H1 (cell line): ENCODE measurements at regions not wholly inside any gene's neighbourhood (a gene's known extent, or its start where the extent isn't known, plus 50 kb on each side); places are given as distances from the start of the nearest gene placed in this dataset.

Experiments used
- JUN ChIP-seq: IDR thresholded peaks from 2 replicates; pipeline ENCODE4 v1.6.1; 2011; ENCODE audit warnings: low read depth, mild to moderate bottlenecking, improper control_type of control experiment, low read length
- SAP30 ChIP-seq: fragments of 300-600 bp; sonication (generic); IDR thresholded peaks from 2 replicates; pipeline ENCODE4 v1.7.1; 2012; ENCODE audit warnings: low read length, moderate library complexity, mild to moderate bottlenecking, inconsistent platforms; ENCODE audit not compliant: insufficient read depth, insufficient replicate concordance

- TF ChIP-seq SAP30 (no peak), JUN (no peak)
These were observed 141.6 kb upstream of the PARP11 start (continued) for GRCh38 chr12:4014858-4015224.
